CD4-positive, alpha-beta T cell (primary cell): ENCODE measurements at regions not wholly inside any gene's neighbourhood (a gene's known extent, or its start where the extent isn't known, plus 50 kb on each side); places are given as distances from the start of the nearest gene placed in this dataset.

ENCODE experiments used
- ATAC-seq: fragments of 200-7000 bp; cut with Tn5 transposase; one replicate; pipeline ENCODE4 v1.10.0; 2022; ENCODE audit warnings: mild to moderate bottlenecking; ENCODE audit not compliant: poor library complexity
- CTCF ChIA-PET: fragments of 350-600 bp; sonication (Branson Sonifier 250); formaldehyde crosslinking; loops from one replicate; lab custom pipeline; 2021; ENCODE audit warnings: antibody characterized with exemption, inconsistent platforms; lab: Charles Lee
- POLR2A ChIA-PET: fragments of 350-600 bp; sonication (Branson Sonifier 250); formaldehyde crosslinking; loops from one replicate; lab custom pipeline; 2021; ENCODE audit warnings: antibody characterized with exemption, inconsistent platforms; lab: Charles Lee
- DNase-seq, 14 experiments: peaks; one replicate each; pipeline ENCODE4 v3.0.0-alpha.2; 2013 to 2020; ENCODE audit warnings: mixed read lengths in 2 of 14
- H3K27ac ChIP-seq, 2 donors: one replicate each; pipeline versions ENCODE4 v1.5.1 to v1.7.0; 2013; ENCODE audit warnings: low read length in 2 of 2, low read depth in 1 of 2, mild to moderate bottlenecking in 1 of 2
- H3K27me3 ChIP-seq, 2 experiments: 1 replicate in 1 of 2; 2 replicates in 1 of 2; pipeline versions ENCODE4 v1.6.1 to v1.7.0; 2013; ENCODE audit warnings: low read length in 2 of 2, control low read depth in 1 of 2, mild to moderate bottlenecking in 1 of 2, moderate library complexity in 1 of 2; ENCODE audit not compliant: insufficient read depth in 2 of 2, control insufficient read depth in 1 of 2
- H3K36me3 ChIP-seq: one replicate; pipeline ENCODE4 v1.6.1; 2013; ENCODE audit warnings: low read length, control low read depth; ENCODE audit not compliant: insufficient read depth
- H3K4me1 ChIP-seq: one replicate; pipeline ENCODE4 v1.6.1; 2013; ENCODE audit warnings: low read length, control low read depth; ENCODE audit not compliant: insufficient read depth
- H3K4me3 ChIP-seq: one replicate; pipeline ENCODE4 v1.5.1; 2013; ENCODE audit warnings: mild to moderate bottlenecking, low read length, moderate library complexity
- H3K9me3 ChIP-seq, 2 experiments: 1 replicate in 1 of 2; 2 replicates in 1 of 2; pipeline versions ENCODE4 v1.6.1 to v1.7.0; 2013; ENCODE audit warnings: low read length in 2 of 2, mild to moderate bottlenecking in 2 of 2, control low read depth in 1 of 2, moderate library complexity in 1 of 2; ENCODE audit not compliant: control insufficient read depth in 1 of 2, insufficient read depth in 1 of 2
- H3K27ac Mint-ChIP-seq: one replicate; pipeline ENCODE4 v1.8.0; 2020; ENCODE audit warnings: mixed read lengths
- H3K27me3 Mint-ChIP-seq: one replicate; pipeline ENCODE4 v1.8.0; 2021; ENCODE audit warnings: mixed read lengths
- H3K36me3 Mint-ChIP-seq: one replicate; pipeline ENCODE4 v1.8.0; 2021; ENCODE audit warnings: low read depth, mixed read lengths
- H3K4me1 Mint-ChIP-seq: one replicate; pipeline ENCODE4 v1.8.0; 2021; ENCODE audit warnings: low read depth, mixed read lengths
- H3K4me3 Mint-ChIP-seq: one replicate; pipeline ENCODE4 v1.8.0; 2020; ENCODE audit warnings: mild to moderate bottlenecking, mixed read lengths
- H3K9me3 Mint-ChIP-seq: one replicate; pipeline ENCODE4 v1.8.0; 2020; ENCODE audit warnings: mixed read lengths
- intact Hi-C, 2 experiments: fragments of 100-400 bp; cut with DNase I in 1 of 2; cut with micrococcal nuclease in 1 of 2; formaldehyde crosslinking; loops; one replicate each; pipeline versions ENCODE4 v1.15.1 to v1.9.0; 2023 to 2025; cut with DNase I, micrococcal nuclease
- TF ChIP-seq, protein P1 (sequence below): fragments of 200-600 bp; IDR thresholded peaks from one replicate; pipeline ENCODE4 v1.8.0; 2022; ENCODE audit warnings: antibody characterized with exemption, mild to moderate bottlenecking

DNA sequence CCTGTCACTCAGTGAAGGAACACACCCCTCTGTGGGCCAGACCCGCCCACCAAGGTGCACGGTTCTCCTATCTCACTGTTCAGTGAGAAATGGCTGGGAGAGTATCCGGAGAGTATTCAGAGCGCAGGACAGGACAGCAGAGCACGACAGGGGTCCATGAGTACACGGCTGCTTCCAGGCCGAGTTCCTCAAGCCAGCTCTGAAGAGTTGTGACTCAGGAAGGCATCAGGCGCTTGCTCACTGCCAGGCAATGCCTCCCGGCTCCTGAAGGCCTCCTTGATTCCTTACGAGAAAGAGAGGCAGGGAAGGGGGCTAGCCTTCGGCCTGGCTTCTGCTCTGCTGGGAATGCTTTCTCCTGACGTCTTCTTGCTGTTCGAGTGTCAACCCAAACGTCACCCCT, 132.1 kb upstream of the PPP1R26 start:
- H3K4me1 ChIP-seq: no peaks in the 10 kb centered on the region
- DNase-seq (no peak), ATAC-seq (no peak)
- H3K9me3 Mint-ChIP-seq: no peaks in the 10 kb centered on the region
- H3K36me3 Mint-ChIP-seq: no peaks in the 10 kb centered on the region
- ChIA-PET CTCF (no interaction called here), POLR2A (no interaction called here)
- intact Hi-C loops: loop anchor here in 1 of 2 experiments (10.0 kb wide), 1 partner anchor 1173 kb away; no protein-coding TSS in a partner anchor
- no peak overlapping the region for H3K27ac ChIP-seq
- H3K4me3 Mint-ChIP-seq: no peak overlapping the region
- H3K4me1 Mint-ChIP-seq: no peaks in the 10 kb centered on the region
- H3K27me3 Mint-ChIP-seq: peaks cover 10% of the 10 kb centered on the region
- no peak overlapping the region for H3K27ac Mint-ChIP-seq
- H3K4me3 ChIP-seq: no peak overlapping the region
- peaks cover 0 to 6% of the 10 kb centered on the region in 2 experiments for H3K27me3 ChIP-seq
- H3K9me3 ChIP-seq: peaks cover 0 to 11% of the 10 kb centered on the region in 2 experiments
- TF ChIP-seq, protein P1, sequence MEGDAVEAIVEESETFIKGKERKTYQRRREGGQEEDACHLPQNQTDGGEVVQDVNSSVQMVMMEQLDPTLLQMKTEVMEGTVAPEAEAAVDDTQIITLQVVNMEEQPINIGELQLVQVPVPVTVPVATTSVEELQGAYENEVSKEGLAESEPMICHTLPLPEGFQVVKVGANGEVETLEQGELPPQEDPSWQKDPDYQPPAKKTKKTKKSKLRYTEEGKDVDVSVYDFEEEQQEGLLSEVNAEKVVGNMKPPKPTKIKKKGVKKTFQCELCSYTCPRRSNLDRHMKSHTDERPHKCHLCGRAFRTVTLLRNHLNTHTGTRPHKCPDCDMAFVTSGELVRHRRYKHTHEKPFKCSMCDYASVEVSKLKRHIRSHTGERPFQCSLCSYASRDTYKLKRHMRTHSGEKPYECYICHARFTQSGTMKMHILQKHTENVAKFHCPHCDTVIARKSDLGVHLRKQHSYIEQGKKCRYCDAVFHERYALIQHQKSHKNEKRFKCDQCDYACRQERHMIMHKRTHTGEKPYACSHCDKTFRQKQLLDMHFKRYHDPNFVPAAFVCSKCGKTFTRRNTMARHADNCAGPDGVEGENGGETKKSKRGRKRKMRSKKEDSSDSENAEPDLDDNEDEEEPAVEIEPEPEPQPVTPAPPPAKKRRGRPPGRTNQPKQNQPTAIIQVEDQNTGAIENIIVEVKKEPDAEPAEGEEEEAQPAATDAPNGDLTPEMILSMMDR: no peak
- H3K36me3 ChIP-seq: no peaks in the 10 kb centered on the region

DNA sequence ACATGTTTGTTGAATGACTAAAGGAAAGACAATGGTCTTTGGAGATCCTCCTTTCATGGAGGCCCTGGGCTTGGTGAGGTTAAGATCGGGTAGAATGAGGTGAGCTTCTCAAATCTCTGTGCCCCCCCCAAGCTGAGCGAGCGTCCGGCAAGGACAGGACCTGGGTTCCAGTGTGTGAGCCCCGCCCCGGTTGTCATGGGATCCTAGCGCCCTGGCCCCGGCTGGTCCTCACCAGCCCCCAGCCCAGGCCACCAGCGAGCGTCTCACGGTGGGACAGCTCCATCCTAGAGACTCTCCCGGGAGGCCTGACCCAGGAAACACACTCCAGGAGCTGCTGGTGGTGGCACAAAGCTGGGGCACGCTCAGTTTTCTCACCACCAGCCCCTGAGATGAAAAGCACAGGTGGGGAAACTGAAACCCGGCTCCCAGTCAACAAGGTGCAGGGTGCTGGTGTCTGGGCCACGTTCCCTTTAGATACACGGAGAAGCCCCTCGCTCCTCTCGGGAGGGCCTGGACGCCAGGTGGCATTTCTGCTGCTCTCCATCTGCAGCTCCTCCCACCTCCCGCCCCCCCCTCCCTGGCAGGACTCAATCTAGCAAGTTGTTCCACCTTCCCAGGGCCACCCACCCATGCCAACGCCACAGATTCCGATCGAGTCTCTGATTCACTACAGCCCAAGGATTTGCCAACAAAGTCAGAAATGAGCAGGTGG, 131.3 kb upstream of the PPP1R26 start:
- Histone ChIP-seq H3K4me3 (no peak overlapping the region), H3K27me3 (peaks cover 0 to 6% of the 10 kb centered on the region in 2 experiments), H3K9me3 (peaks cover 0 to 11% of the 10 kb centered on the region in 2 experiments), H3K27ac (no peak overlapping the region), H3K4me1 (no peaks in the 10 kb centered on the region), H3K36me3 (no peaks in the 10 kb centered on the region)
- H3K4me1 Mint-ChIP-seq: no peaks in the 10 kb centered on the region
- no peak overlapping the region for H3K4me3 Mint-ChIP-seq
- ATAC-seq (no peak), DNase-seq (no peak)
- TF ChIP-seq, protein P1: no peak
- ChIA-PET POLR2A (no interaction called here), CTCF (no interaction called here)
- H3K9me3 Mint-ChIP-seq: no peaks in the 10 kb centered on the region
- intact Hi-C loops: loop anchor here in 1 of 2 experiments (10.0 kb wide), 1 partner anchor 1173 kb away; no protein-coding TSS in a partner anchor
- H3K27ac Mint-ChIP-seq: no peak overlapping the region
- H3K36me3 Mint-ChIP-seq: no peaks in the 10 kb centered on the region
- H3K27me3 Mint-ChIP-seq: peaks cover 10% of the 10 kb centered on the region

DNA sequence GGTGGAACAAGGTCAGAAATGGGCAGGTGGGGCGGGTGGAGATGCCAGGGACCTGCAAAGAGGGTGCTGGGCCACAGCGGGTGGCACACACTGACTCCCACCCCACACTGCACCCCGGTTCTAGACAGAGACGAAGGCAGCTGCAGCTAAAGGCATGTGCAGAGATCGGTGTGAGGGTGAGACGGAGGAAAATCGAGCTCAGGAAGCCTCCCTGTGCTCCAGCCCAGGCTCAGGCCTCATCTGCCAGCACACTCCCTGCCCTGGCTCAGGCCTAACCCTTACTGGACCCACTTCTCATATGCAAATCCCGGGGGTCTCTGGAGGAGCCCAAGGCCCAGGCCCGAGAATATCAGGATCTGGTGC, 130.8 kb upstream of the PPP1R26 start:
- peaks cover 10% of the 10 kb centered on the region for H3K27me3 Mint-ChIP-seq
- no peak overlapping the region for H3K27ac Mint-ChIP-seq
- ChIA-PET CTCF (no interaction called here), POLR2A (no interaction called here)
- Histone ChIP-seq H3K9me3 (peaks cover 0 to 11% of the 10 kb centered on the region in 2 experiments), H3K36me3 (no peaks in the 10 kb centered on the region), H3K27ac (no peak overlapping the region), H3K4me1 (no peaks in the 10 kb centered on the region), H3K27me3 (peaks cover 0 to 6% of the 10 kb centered on the region in 2 experiments), H3K4me3 (no peak overlapping the region)
- no peaks in the 10 kb centered on the region for H3K4me1 Mint-ChIP-seq
- H3K36me3 Mint-ChIP-seq: no peaks in the 10 kb centered on the region
- TF ChIP-seq, protein P1: no peak
- intact Hi-C loops: loop anchor here in 1 of 2 experiments (10.0 kb wide), 1 partner anchor 1174 kb away; no protein-coding TSS in a partner anchor
- no peak overlapping the region for H3K4me3 Mint-ChIP-seq
- ATAC-seq: no peak
- H3K9me3 Mint-ChIP-seq: no peaks in the 10 kb centered on the region
- no peak for DNase-seq
